ENCODE measurements at regions not wholly inside any gene's neighbourhood (a gene's known extent, or its start where the extent isn't known, plus 50 kb on each side); places are given as distances from the start of the nearest gene placed in this dataset.

DNA sequence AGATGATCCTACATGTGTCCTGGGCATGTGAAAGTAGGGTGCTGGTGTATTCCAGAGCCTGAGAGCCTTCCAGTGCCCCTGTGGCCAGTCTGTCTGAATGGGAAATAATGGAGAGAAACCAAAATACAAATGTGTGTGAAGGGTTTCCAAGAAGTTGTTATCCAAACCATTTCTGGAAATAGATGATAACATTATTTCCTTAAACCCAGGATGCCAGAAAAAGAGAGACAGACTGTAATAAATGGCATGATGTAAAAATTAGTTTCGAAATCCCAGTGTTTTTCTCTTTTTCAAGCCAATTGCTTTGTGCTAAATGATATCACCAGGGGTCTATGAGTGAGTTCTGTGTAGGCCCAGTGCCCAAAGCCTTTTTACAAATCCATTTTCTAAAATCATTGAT lies 175.3 kb downstream of the PHLDA1 start:
- TF ChIP-seq, protein P1, sequence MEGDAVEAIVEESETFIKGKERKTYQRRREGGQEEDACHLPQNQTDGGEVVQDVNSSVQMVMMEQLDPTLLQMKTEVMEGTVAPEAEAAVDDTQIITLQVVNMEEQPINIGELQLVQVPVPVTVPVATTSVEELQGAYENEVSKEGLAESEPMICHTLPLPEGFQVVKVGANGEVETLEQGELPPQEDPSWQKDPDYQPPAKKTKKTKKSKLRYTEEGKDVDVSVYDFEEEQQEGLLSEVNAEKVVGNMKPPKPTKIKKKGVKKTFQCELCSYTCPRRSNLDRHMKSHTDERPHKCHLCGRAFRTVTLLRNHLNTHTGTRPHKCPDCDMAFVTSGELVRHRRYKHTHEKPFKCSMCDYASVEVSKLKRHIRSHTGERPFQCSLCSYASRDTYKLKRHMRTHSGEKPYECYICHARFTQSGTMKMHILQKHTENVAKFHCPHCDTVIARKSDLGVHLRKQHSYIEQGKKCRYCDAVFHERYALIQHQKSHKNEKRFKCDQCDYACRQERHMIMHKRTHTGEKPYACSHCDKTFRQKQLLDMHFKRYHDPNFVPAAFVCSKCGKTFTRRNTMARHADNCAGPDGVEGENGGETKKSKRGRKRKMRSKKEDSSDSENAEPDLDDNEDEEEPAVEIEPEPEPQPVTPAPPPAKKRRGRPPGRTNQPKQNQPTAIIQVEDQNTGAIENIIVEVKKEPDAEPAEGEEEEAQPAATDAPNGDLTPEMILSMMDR (IDR thresholded peaks at IDR 0.05; ENCODE audit: low read depth, low read length) = no peak
- no peak for TF ChIP-seq EZH2phosphoT487 (IDR thresholded peaks at IDR 0.05; ENCODE audit: low read depth)
